Upper lobe of left lung (tissue), 6 donors: ENCODE measurements at regions not wholly inside any gene's neighbourhood (a gene's known extent, or its start where the extent isn't known, plus 50 kb on each side); places are given as distances from the start of the nearest gene placed in this dataset.
A peak's percentile ranks its signal among the peaks of the same experiment; 100 is the strongest.

Experiments
- ATAC-seq, 2 donors: fragments of 200-7000 bp; cut with Tn5 transposase; one replicate each; pipeline ENCODE4 v1.9.1; 2022; ENCODE audit warnings: mild to moderate bottlenecking in 2 of 2, moderate library complexity in 2 of 2; ENCODE audit not compliant: low FRiP score in 2 of 2
- DNase-seq, 2 donors: peaks; one replicate each; pipeline ENCODE4 v3.0.0-alpha.2; 2019 to 2020
- H3K27ac ChIP-seq, 4 donors: fragments of 200-600 bp; sonication (generic); one replicate each; pipeline ENCODE4 v1.5.1; 2016 to 2019
- H3K27me3 ChIP-seq, 4 donors: fragments of 200-600 bp; sonication (generic); one replicate each; pipeline ENCODE4 v1.5.1; 2017 to 2019
- H3K36me3 ChIP-seq, 4 donors: fragments of 200-600 bp; sonication (generic); one replicate each; pipeline ENCODE4 v1.5.1; 2016 to 2019
- H3K4me1 ChIP-seq, 4 donors: fragments of 200-600 bp; sonication (generic); one replicate each; pipeline ENCODE4 v1.5.1; 2018 to 2019
- H3K4me3 ChIP-seq, 4 donors: fragments of 200-600 bp; sonication (generic); one replicate each; pipeline ENCODE4 v1.5.1; 2017 to 2019; ENCODE audit warnings: mild to moderate bottlenecking in 2 of 4, moderate library complexity in 1 of 4
- H3K9me3 ChIP-seq, 4 donors: fragments of 200-600 bp; sonication (generic); one replicate each; pipeline ENCODE4 v1.5.1; 2018 to 2019
- CTCF ChIP-seq, 6 experiments: fragments of 450-650 bp in 4 of 6; fragments of 200-600 bp in 2 of 6; sonication (generic) in 2 of 6; IDR thresholded peaks; one replicate each; pipeline ENCODE4 v1.5.1; 2016 to 2019; ENCODE audit warnings: antibody characterized with exemption in 6 of 6
- EP300 ChIP-seq, 4 donors: sonication (generic); formaldehyde crosslinking; IDR thresholded peaks; one replicate each; pipeline ENCODE4 v1.5.1; 2017; ENCODE audit warnings: antibody characterized with exemption in 4 of 4, control low read depth in 2 of 4
- POLR2A ChIP-seq, 4 donors: fragments of 450-650 bp; IDR thresholded peaks; one replicate each; pipeline ENCODE4 v1.5.1; 2016 to 2017; ENCODE audit warnings: antibody characterized with exemption in 4 of 4, mild to moderate bottlenecking in 2 of 4
- POLR2AphosphoS5 ChIP-seq, 2 donors: sonication (generic); formaldehyde crosslinking; IDR thresholded peaks; one replicate each; pipeline ENCODE4 v1.5.1; 2017; ENCODE audit warnings: antibody characterized with exemption in 2 of 2
- WGBS, 2 donors: methylation state at CpG; one replicate each; pipeline ENCODE4 v1.1.5; 2017 to 2018; 5-methylcytosine and 5-hydroxymethylcytosine counted together
- donor health status: DM: no; HTN: no; CAD: no; lungs with moderate emphysema.
- donor health status: DM: no; HTN: yes; CAD: no; lungs with severe emphysema.

DNA sequence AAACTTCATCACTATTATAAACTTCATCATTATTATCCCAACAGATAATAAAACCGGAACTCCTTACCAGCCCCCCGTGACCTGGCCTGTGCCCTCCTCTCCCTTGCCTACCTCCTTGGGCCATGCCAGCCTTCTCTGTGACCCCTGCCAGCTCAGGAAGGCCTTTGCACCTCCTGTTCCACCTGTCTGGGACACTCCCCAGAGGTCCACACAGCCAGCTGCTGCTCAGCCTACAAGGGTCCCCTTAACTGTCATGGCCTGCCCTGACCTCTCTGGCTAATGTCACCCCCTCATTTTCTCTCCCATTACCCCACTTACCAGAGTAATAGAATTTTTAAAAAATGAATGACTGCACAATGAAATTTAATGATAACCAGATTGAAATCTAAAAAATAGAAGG is 121.0 kb downstream of the NCOR2 start:
- Histone ChIP-seq H3K9me3 (no peaks in the 10 kb centered on the region), H3K27ac (no peak overlapping the region), H3K4me3 (no peak overlapping the region), H3K27me3 (no peaks in the 10 kb centered on the region), H3K4me1 (peaks cover 6 to 13% (median 8%) of the 10 kb centered on the region in 4 donors), H3K36me3 (peaks cover 4 to 80% (median 51%) of the 10 kb centered on the region in 4 donors)
- WGBS, 2 donors: 62 to 92% methylated on average over 2 of the region's 2 CpGs
- DNase-seq: no peak
- no peak for ATAC-seq
- no peak for TF ChIP-seq EP300 (IDR thresholded peaks at IDR 0.05)
- no peak for TF ChIP-seq POLR2A (IDR thresholded peaks at IDR 0.05)
- no peak for TF ChIP-seq POLR2AphosphoS5 (IDR thresholded peaks at IDR 0.05)
- no peak for TF ChIP-seq CTCF (IDR thresholded peaks at IDR 0.05)

DNA sequence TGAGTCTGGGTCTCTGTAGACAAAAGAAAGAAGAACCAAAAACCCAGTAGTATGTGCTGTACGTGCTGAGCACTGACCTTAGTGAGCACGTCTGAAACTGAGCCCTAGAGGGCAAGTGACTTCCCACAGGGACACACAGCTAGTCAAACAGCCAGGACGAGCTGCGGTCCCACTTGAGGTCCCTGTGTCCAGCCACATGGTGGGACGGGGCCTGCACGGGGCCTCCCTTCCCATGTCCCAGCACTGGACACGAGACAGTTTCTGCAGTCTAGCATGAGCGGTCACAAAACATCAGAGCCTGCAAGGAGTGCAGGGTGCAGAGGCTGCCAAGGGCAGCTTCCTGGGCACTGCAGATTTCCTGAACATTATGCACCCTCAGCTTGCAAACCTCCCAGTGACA is 121.6 kb downstream of the NCOR2 start:
- WGBS, 2 donors: 87 to 93% methylated on average over 3 to 8 of the region's 8 CpGs
- Histone ChIP-seq H3K27me3 (no peaks in the 10 kb centered on the region), H3K36me3 (peaks cover 4 to 81% (median 49%) of the 10 kb centered on the region in 4 donors), H3K4me1 (peaks cover 8 to 14% (median 12%) of the 10 kb centered on the region in 4 donors), H3K4me3 (no peak overlapping the region), H3K9me3 (no peaks in the 10 kb centered on the region), H3K27ac (no peak overlapping the region)
- no peak for TF ChIP-seq POLR2A (IDR thresholded peaks at IDR 0.05)
- TF ChIP-seq CTCF (IDR thresholded peaks at IDR 0.05): no peak
- no peak for TF ChIP-seq POLR2AphosphoS5 (IDR thresholded peaks at IDR 0.05)
- TF ChIP-seq EP300 (IDR thresholded peaks at IDR 0.05): no peak
- ATAC-seq (no peak), DNase-seq (no peak)

- Histone ChIP-seq H3K27me3 (no peaks in the 10 kb centered on the region), H3K4me3 (no peak overlapping the region), H3K4me1 (peaks cover 14 to 20% (median 17%) of the 10 kb centered on the region in 4 donors), H3K36me3 (peaks cover 4 to 79% (median 44%) of the 10 kb centered on the region in 4 donors), H3K27ac (no peak overlapping the region), H3K9me3 (no peaks in the 10 kb centered on the region)
- DNase-seq: peak in 1 of 2 donors; percentile 71
- no peak for ATAC-seq
- TF ChIP-seq CTCF (IDR thresholded peaks at IDR 0.05): no peak
- TF ChIP-seq EP300 (IDR thresholded peaks at IDR 0.05): no peak
- no peak for TF ChIP-seq POLR2A (IDR thresholded peaks at IDR 0.05)
- TF ChIP-seq POLR2AphosphoS5 (IDR thresholded peaks at IDR 0.05): no peak
- WGBS, 2 donors: 89 to 90% methylated on average over 38 to 39 of the region's 39 CpGs
Measured at GRCh38 chr12:124445121-124445718, 122.2 kb downstream of the NCOR2 start.

DNA sequence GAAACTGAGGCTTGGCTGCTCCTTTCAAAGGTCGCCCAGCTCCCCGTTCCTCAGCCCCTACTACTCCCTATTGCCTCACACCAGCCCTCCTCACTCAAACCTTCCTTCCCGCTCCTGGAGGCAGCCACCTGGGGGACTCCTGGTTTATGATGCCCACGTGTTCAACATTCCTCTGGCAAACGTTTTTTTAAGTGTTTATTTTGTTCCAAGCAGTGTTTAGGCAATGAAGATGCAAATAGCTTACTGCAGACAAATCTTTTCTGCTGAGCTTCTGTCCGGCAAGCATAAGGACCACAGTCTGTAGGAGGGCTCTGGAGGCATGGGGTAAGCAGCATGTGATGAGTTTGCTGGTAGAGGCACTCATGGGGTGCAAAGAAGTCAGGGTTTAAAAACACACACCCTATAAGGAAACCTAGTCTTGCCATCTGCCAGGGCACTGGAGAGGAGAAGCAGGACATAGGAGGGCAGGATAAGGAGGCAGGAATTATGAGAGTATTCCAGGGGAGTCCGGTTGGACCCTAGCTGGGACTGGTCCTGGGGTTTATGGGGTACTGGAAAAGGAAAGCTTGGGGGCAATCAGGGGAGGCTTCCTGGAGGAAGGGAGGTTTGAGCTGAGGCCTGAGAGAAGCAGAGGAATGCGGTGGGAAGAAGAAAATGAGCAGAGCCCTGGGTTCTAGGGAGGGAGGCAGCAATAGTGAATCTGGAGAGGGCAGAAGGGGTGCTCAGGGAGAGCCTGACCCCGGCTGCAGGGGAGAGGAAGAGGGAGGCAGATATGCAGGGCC is 123.3 kb downstream of the NCOR2 start:
- H3K36me3 ChIP-seq: peaks cover 4 to 68% (median 35%) of the 10 kb centered on the region in 4 donors
- H3K27me3 ChIP-seq: no peaks in the 10 kb centered on the region
- no peak overlapping the region for H3K27ac ChIP-seq
- DNase-seq: no peak
- no peak for ATAC-seq
- TF ChIP-seq EP300 (IDR thresholded peaks at IDR 0.05): no peak
- TF ChIP-seq POLR2A (IDR thresholded peaks at IDR 0.05): no peak
- TF ChIP-seq POLR2AphosphoS5 (IDR thresholded peaks at IDR 0.05): no peak
- H3K9me3 ChIP-seq: no peaks in the 10 kb centered on the region
- no peak overlapping the region for H3K4me3 ChIP-seq
- peaks cover 21 to 30% (median 23%) of the 10 kb centered on the region in 4 donors for H3K4me1 ChIP-seq
- WGBS, 2 donors: 77 to 80% methylated on average over 9 of the region's 9 CpGs

DNA sequence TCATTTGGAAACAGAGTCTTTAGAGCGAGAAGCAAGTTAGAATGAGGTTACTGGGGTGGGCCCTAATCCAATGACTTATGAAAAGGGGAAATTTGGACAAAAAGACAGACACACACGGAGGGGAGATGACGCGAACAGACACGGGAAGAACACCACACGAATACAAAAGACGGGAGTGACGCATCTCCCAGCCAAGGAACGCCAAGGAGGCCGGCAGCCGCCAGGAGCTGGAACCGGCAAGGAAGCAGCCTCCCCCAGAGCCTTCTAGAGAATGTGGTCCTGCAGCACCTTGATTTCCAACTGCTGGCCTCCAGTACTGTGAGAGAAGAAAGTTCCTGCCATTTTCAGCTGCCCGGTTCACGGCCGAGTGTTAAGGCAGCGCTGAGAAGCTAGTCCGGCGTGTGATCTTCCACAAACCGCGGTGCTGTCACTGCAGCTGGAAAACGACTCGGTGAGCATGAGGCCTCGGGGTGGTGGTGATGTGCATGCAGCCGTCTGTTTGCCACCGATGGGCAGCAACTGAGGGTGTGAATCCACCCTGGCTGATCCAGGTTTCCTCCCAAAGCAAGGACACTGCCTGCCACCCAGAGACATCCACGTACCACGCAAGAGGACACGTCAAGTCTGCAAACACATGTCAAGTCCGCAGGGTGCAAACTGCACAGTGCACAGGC is 124.5 kb downstream of the NCOR2 start:
- Histone ChIP-seq H3K9me3 (no peaks in the 10 kb centered on the region), H3K27me3 (no peaks in the 10 kb centered on the region), H3K36me3 (peaks cover 4 to 62% (median 28%) of the 10 kb centered on the region in 4 donors), H3K27ac (peak overlapping the region in 1 of 4 donors; percentile 41), H3K4me1 (peaks cover 21 to 30% (median 23%) of the 10 kb centered on the region in 4 donors), H3K4me3 (no peak overlapping the region)
- no peak for TF ChIP-seq POLR2A (IDR thresholded peaks at IDR 0.05)
- TF ChIP-seq EP300 (IDR thresholded peaks at IDR 0.05): no peak
- TF ChIP-seq POLR2AphosphoS5 (IDR thresholded peaks at IDR 0.05): no peak
- TF ChIP-seq CTCF (IDR thresholded peaks at IDR 0.05): no peak
- DNase-seq (peak in 1 of 2 donors; percentile 60), ATAC-seq (peak in 1 of 2 donors; percentile 56)
- 94 to 96% methylated on average over 26 to 29 of the region's 29 CpGs for WGBS, 2 donors
